T-helper 17 cell (primary cell): ENCODE measurements at regions not wholly inside any gene's neighbourhood (a gene's known extent, or its start where the extent isn't known, plus 50 kb on each side); places are given as distances from the start of the nearest gene placed in this dataset.

ENCODE experiments used
- ATAC-seq: fragments of 150-1000 bp; cut with Tn5 transposase; 2 replicates; pipeline ENCODE4 v1.10.0; 2021; ENCODE audit warnings: mild to moderate bottlenecking, moderate library complexity
- DNase-seq, 3 donors: peaks; one replicate each; pipeline versions ENCODE4 v3.0.0 to v3.0.0-alpha.2; 2020 to 2021
- H3K9me3 ChIP-seq: one replicate; pipeline ENCODE4 v1.7.0; 2013; ENCODE audit warnings: low read length, mild to moderate bottlenecking; ENCODE audit not compliant: control insufficient read depth, poor library complexity, severe bottlenecking
- H3K27ac Mint-ChIP-seq: one replicate; pipeline ENCODE4 v1.8.0; 2022; ENCODE audit warnings: mild to moderate bottlenecking, moderate library complexity, mixed read lengths
- H3K27me3 Mint-ChIP-seq: one replicate; pipeline ENCODE4 v1.8.0; 2022; ENCODE audit warnings: mixed read lengths
- H3K36me3 Mint-ChIP-seq: one replicate; pipeline ENCODE4 v1.8.0; 2022; ENCODE audit warnings: low read depth, mixed read lengths
- H3K4me1 Mint-ChIP-seq: one replicate; pipeline ENCODE4 v1.8.0; 2022; ENCODE audit warnings: mild to moderate bottlenecking, mixed read lengths
- H3K4me3 Mint-ChIP-seq: one replicate; pipeline ENCODE4 v1.8.0; 2022; ENCODE audit warnings: mild to moderate bottlenecking, moderate library complexity, mixed read lengths

DNA sequence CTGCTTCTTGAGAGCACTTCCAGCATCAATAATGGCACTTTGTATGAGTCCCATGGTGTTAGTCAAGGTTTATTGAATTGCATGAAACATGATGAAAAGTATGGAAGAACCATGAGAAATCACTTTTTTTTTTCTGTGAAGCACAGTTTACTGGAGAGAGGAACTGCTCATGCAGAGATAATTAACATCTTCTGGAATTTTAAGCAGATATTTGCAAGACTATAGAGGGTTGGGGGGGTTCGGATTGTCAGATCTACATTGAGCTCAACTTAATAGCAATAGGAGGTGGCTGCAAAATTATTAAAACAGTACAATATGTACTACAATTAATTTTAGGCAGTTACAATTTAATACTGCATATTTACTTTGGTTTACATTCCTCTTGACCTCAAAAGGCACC lies 204.4 kb upstream of the CDH10 start:
- peaks cover 3% of the 10 kb centered on the region for H3K9me3 ChIP-seq
- ATAC-seq, result no peak
- no peaks in the 10 kb centered on the region for H3K4me1 Mint-ChIP-seq
- no peaks in the 10 kb centered on the region for H3K36me3 Mint-ChIP-seq
- H3K27ac Mint-ChIP-seq, result no peak overlapping the region
- H3K27me3 Mint-ChIP-seq, result no peaks in the 10 kb centered on the region
- no peak for DNase-seq
- no peak overlapping the region for H3K4me3 Mint-ChIP-seq

GRCh38 chr5:24831989-24832388 lies 187.2 kb upstream of the CDH10 start:
- DNase-seq (no peak), ATAC-seq (no peak)
- Mint-ChIP-seq H3K27ac (no peak overlapping the region), H3K4me3 (no peak overlapping the region), H3K27me3 (no peaks in the 10 kb centered on the region), H3K4me1 (no peaks in the 10 kb centered on the region), H3K36me3 (no peaks in the 10 kb centered on the region)
- no peaks in the 10 kb centered on the region for H3K9me3 ChIP-seq

DNA sequence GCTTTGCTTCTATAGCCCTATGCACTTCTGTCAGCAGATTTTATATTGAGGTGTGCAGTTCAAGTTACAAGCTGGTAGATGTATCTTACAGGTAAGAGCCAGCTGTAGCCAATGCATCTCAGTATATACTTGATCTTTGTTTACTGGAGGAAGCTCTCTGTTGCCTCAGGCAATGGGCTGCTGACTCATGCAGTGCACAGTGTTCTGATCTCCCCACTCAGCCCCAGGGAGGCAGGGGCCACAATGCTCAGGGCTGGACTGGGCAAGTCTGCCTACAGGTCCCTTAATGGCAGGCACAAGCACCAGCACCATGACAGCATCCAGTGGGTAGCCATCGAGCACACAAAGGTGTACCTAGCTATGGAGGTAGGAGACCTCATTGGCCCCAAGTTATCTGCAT lies 178.8 kb upstream of the CDH10 start:
- ATAC-seq, result no peak
- no peak overlapping the region for H3K4me3 Mint-ChIP-seq
- no peak overlapping the region for H3K27ac Mint-ChIP-seq
- no peaks in the 10 kb centered on the region for H3K27me3 Mint-ChIP-seq
- H3K4me1 Mint-ChIP-seq, result no peaks in the 10 kb centered on the region
- no peaks in the 10 kb centered on the region for H3K36me3 Mint-ChIP-seq
- DNase-seq, result no peak
- peaks cover 7% of the 10 kb centered on the region for H3K9me3 ChIP-seq

- Mint-ChIP-seq H3K4me3 (no peak overlapping the region), H3K36me3 (no peaks in the 10 kb centered on the region), H3K27ac (no peak overlapping the region), H3K27me3 (no peaks in the 10 kb centered on the region), H3K4me1 (no peaks in the 10 kb centered on the region)
- no peak for DNase-seq
- ATAC-seq, result no peak
- peaks cover 4% of the 10 kb centered on the region for H3K9me3 ChIP-seq
Measured at GRCh38 chr5:24819841-24820240, 175.1 kb upstream of the CDH10 start.

DNA sequence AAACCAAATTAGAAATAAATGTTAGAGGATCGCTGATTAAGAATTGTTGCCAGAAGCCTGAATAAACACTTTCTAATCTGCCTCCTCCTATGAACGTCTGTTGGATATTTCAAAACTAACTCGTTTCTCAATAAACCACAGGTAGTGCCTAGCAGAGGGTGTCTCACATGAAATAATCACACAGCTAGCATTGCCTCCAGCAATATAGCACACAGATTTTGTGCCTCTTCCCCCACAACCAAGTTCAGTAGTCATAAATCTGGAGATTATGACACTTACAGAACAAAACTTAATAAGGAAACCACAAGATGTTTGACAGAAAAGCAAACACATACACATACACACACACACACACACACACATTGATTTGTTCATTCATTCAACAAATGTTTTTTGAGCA lies 173.2 kb upstream of the CDH10 start:
- ATAC-seq (no peak), DNase-seq (no peak)
- Mint-ChIP-seq H3K27ac (no peak overlapping the region), H3K4me1 (no peaks in the 10 kb centered on the region), H3K4me3 (no peak overlapping the region), H3K27me3 (no peaks in the 10 kb centered on the region), H3K36me3 (no peaks in the 10 kb centered on the region)
- no peaks in the 10 kb centered on the region for H3K9me3 ChIP-seq

DNA sequence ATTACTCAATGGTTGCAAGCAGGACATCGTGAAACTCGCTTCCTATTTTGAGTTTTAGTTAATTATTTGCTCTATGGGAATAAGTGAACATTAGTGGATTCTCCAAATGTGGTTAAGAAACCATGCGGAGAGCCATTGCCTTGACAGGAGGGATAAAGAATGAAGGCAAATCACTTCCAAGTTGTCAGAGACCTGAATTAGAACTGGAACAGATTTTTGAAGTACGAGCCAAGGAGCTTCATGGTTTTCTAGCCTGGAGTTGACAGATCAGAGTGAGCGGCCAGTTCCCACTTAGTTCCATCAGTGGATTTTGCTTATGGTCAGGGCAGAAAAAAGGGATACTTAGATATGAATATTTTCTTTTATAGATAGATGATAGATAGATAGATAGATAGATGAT lies 171.4 kb upstream of the CDH10 start:
- Mint-ChIP-seq H3K4me3 (no peak overlapping the region), H3K27ac (no peak overlapping the region), H3K27me3 (no peaks in the 10 kb centered on the region), H3K36me3 (no peaks in the 10 kb centered on the region), H3K4me1 (no peaks in the 10 kb centered on the region)
- H3K9me3 ChIP-seq, result no peaks in the 10 kb centered on the region
- ATAC-seq, result no peak
- DNase-seq, result no peak

DNA sequence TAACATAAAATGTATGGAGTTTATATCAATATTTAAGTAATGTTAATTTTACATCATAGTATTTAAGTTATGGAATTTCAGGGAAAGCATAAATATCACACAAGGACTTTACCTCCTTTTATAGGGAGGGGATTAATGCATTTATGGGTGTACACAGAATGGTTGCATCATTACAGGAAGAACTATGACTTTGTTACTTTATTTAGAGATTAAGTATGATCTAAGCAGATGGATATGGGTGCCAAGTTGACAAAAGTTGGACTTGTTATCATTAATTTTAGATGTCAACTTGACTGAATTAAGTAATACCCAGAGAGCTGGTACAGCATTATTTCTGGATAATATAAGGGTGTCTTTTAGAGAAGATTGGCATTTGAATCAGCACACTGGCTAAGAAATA lies 160.5 kb upstream of the CDH10 start:
- DNase-seq (no peak), ATAC-seq (no peak)
- H3K4me1 Mint-ChIP-seq, result no peaks in the 10 kb centered on the region
- H3K27ac Mint-ChIP-seq, result no peak overlapping the region
- H3K27me3 Mint-ChIP-seq, result no peaks in the 10 kb centered on the region
- H3K9me3 ChIP-seq, result peaks cover 6% of the 10 kb centered on the region
- H3K4me3 Mint-ChIP-seq, result no peak overlapping the region
- no peaks in the 10 kb centered on the region for H3K36me3 Mint-ChIP-seq

DNA sequence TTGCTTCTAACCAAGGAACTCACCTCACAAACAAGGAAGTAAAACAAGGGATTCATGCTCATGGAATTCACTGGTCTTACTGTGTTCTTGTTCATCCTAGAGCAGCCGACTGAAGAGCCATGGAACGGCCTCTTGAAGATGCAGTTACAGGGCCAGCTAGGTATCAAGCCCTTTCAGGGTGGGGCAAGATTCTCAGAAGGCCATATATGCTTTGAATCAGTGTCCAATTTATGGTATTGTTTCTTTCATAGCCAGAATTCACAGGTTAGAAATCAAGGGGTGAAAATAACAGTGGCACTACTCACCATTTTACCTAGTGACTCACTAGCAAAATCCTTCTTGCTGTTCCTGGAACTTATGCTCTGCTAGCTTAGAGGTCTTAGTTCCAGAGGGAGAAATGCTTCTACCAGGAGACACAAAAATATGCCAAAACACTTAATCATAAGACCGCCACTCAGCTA lies 159.5 kb upstream of the CDH10 start:
- Mint-ChIP-seq H3K27me3 (no peaks in the 10 kb centered on the region), H3K36me3 (no peaks in the 10 kb centered on the region), H3K4me1 (no peaks in the 10 kb centered on the region), H3K27ac (no peak overlapping the region), H3K4me3 (no peak overlapping the region)
- peaks cover 6% of the 10 kb centered on the region for H3K9me3 ChIP-seq
- DNase-seq (no peak), ATAC-seq (no peak)

- H3K36me3 Mint-ChIP-seq, result no peaks in the 10 kb centered on the region
- ATAC-seq, result no peak
- DNase-seq, result no peak
- no peaks in the 10 kb centered on the region for H3K27me3 Mint-ChIP-seq
- H3K4me3 Mint-ChIP-seq, result no peak overlapping the region
- no peak overlapping the region for H3K27ac Mint-ChIP-seq
- H3K9me3 ChIP-seq, result no peaks in the 10 kb centered on the region
- no peaks in the 10 kb centered on the region for H3K4me1 Mint-ChIP-seq
Measured at GRCh38 chr5:24791326-24791725, 146.5 kb upstream of the CDH10 start.

DNA sequence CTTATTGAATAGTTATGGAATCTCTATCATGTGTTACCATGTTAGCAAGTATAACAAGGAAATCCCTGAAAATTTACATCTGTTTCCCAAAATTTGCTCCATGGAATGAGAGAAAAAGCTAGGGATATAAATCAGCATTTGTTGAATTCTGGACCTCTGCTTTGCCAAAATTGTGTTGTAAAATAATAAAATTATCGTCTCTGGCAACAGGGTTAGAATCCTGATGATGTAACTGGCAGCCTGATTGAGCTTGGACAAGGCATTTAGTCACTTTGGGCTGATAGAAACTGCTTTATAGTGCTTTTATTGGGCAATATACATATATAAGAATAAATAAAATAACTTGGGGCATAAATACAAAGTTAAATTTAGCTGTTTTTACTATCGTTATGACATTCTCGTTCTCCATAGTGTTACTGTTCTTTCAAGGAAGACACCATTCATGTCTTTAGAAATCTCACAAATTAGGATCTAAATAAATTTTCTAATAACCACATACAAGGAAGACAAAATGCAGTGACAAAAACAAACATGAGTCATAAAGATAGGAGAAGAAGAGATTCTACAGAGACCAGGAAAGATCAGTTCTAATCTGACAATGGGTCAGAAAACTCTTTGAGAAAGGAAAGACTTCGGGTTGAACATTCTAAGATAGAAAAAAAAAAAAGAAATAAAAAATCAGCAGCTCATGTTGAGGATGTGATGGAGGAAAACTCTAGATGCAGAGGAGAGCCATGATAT lies 145.0 kb upstream of the CDH10 start:
- DNase-seq (no peak), ATAC-seq (no peak)
- Mint-ChIP-seq H3K27ac (no peak overlapping the region), H3K36me3 (no peaks in the 10 kb centered on the region), H3K27me3 (no peaks in the 10 kb centered on the region), H3K4me1 (no peaks in the 10 kb centered on the region), H3K4me3 (no peak overlapping the region)
- H3K9me3 ChIP-seq, result no peaks in the 10 kb centered on the region

DNA sequence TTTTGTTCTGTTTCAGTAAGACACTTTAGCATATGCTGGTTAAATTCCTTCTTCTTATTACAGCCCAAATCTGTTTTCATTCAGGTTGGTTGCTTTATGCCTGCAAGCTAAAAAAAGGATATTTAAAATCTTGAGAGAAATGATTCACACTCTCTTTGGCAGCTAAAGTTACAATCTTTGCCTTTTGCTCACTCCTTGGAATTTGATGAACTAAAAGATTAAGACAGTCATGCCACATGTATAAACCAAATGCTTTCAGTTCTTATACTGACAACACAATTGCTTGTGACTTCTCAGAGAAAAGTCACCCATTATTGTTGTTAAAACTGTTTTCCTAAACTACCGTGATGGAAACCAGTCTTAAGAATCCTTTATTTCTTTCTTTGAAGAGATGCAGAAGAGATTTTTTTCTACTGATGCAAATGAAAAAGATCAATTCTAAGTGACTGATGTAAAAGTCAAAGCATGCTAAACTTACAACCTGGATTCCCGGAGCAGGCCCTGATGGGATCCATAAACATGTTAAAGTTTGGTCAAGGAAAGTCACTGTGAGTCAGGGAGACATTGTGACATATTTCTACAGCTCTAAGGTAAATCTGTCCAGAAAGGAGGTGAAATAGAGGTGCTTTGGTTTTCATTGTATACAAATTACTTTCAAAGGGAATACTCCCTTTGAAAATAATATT lies 144.2 kb upstream of the CDH10 start:
- H3K9me3 ChIP-seq, result no peaks in the 10 kb centered on the region
- H3K4me3 Mint-ChIP-seq, result no peak overlapping the region
- DNase-seq (no peak), ATAC-seq (no peak)
- no peak overlapping the region for H3K27ac Mint-ChIP-seq
- H3K27me3 Mint-ChIP-seq, result no peaks in the 10 kb centered on the region
- H3K36me3 Mint-ChIP-seq, result no peaks in the 10 kb centered on the region
- H3K4me1 Mint-ChIP-seq, result no peaks in the 10 kb centered on the region

DNA sequence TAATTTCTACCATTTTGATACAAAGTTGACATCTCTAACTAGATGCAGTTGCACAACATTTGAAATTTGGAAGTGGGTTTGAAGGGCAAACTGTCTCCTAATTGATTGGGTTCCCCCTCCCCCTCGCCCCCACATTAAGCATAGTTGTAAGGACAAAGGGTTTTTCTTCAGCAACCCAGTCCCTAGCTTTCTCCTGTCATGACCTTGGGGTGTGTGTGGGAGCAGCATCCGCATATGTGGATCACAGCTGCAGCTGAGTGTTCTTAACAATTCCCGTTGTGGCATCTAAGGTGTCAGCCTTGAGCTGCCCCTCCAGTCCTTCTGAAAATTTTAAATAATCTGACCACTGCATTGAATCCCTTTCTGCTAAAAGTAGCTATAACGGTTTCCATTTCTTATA lies 141.3 kb upstream of the CDH10 start:
- no peaks in the 10 kb centered on the region for H3K9me3 ChIP-seq
- Mint-ChIP-seq H3K4me1 (no peaks in the 10 kb centered on the region), H3K27me3 (no peaks in the 10 kb centered on the region), H3K27ac (no peak overlapping the region), H3K4me3 (no peak overlapping the region), H3K36me3 (no peaks in the 10 kb centered on the region)
- ATAC-seq, result no peak
- no peak for DNase-seq

DNA sequence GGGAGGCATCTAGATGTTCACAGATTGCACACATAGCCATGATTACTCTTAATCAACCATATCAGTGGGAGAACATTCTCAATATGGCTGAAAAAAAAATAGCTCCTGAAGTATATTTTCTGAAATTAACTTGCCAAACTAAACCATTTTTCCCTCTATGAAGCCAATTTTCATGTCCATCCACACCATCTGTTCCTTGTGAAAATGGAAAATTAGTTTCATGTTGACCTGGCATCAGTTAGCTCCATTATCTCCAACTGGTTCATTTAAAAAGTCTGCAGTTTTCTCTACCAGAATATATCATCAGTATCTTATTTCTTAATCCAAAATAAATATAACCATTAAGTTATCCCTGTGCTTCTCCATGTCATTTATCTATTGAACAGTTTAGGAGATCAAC lies 138.8 kb upstream of the CDH10 start:
- DNase-seq (no peak), ATAC-seq (no peak)
- Mint-ChIP-seq H3K27ac (no peak overlapping the region), H3K27me3 (no peaks in the 10 kb centered on the region), H3K36me3 (no peaks in the 10 kb centered on the region), H3K4me3 (no peak overlapping the region), H3K4me1 (no peaks in the 10 kb centered on the region)
- H3K9me3 ChIP-seq, result no peaks in the 10 kb centered on the region

DNA sequence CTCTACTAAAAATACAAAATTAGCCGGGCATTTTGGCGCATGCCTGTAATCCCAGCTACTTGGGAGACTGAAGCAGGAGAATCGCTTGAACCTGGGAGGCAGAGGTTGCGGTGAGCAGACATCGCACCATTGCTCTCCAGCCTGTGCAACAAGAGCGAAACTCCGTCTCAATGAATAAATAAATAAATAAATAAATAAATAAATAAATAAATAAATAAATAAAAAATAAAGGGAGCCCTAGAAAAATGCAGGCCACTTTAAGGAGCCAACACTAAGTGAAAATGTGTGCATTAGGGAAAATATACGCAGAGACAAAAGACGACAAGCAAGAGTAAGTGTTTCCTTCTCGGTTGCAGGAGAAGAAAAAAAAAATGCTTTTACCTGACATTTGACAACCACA lies 132.6 kb upstream of the CDH10 start:
- H3K27me3 Mint-ChIP-seq, result no peaks in the 10 kb centered on the region
- ATAC-seq, result no peak
- H3K4me3 Mint-ChIP-seq, result no peak overlapping the region
- H3K27ac Mint-ChIP-seq, result no peak overlapping the region
- H3K4me1 Mint-ChIP-seq, result no peaks in the 10 kb centered on the region
- no peaks in the 10 kb centered on the region for H3K9me3 ChIP-seq
- no peak for DNase-seq
- no peaks in the 10 kb centered on the region for H3K36me3 Mint-ChIP-seq
